ENCODE measurements at regions not wholly inside any gene's neighbourhood (a gene's known extent, or its start where the extent isn't known, plus 50 kb on each side); places are given as distances from the start of the nearest gene placed in this dataset.

- DNase-seq (ENCODE audit: low read depth): peak; percentile 56
- TF ChIP-seq, protein P1, sequence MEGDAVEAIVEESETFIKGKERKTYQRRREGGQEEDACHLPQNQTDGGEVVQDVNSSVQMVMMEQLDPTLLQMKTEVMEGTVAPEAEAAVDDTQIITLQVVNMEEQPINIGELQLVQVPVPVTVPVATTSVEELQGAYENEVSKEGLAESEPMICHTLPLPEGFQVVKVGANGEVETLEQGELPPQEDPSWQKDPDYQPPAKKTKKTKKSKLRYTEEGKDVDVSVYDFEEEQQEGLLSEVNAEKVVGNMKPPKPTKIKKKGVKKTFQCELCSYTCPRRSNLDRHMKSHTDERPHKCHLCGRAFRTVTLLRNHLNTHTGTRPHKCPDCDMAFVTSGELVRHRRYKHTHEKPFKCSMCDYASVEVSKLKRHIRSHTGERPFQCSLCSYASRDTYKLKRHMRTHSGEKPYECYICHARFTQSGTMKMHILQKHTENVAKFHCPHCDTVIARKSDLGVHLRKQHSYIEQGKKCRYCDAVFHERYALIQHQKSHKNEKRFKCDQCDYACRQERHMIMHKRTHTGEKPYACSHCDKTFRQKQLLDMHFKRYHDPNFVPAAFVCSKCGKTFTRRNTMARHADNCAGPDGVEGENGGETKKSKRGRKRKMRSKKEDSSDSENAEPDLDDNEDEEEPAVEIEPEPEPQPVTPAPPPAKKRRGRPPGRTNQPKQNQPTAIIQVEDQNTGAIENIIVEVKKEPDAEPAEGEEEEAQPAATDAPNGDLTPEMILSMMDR (IDR thresholded peaks at IDR 0.05; ENCODE audit: insufficient read depth, low read depth, low read length, missing control alignments): no peak
- H3K4me3 ChIP-seq (ENCODE audit: low read length): no peak overlapping the region
Measured at GRCh38 chr17:71724339-71724738, 396.5 kb upstream of the SOX9 start.

DNA sequence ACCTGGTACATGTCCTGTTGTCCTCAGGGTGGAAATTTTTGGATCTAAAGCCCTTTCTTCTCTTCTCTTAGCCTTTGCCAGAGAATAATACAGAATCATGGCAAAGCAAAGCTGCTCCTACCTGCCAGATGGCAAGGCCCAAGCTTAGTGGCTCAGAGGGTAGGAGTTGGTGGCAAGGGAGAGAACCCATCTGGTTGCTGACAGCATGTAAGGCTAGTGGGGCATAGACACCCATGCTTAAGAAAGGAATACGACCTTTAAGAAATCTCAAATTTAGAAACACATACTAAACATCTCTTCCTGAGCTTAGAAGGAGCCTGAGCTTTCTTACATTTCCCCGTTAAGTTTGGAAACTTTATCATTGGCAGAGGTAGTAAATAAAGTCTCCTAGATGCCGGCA, 395.0 kb upstream of the SOX9 start:
- TF ChIP-seq, protein P1 (IDR thresholded peaks at IDR 0.05; ENCODE audit: insufficient read depth, low read depth, low read length, missing control alignments): no peak
- DNase-seq (ENCODE audit: low read depth): no peak
- H3K4me3 ChIP-seq (ENCODE audit: low read length): no peak overlapping the region

DNA sequence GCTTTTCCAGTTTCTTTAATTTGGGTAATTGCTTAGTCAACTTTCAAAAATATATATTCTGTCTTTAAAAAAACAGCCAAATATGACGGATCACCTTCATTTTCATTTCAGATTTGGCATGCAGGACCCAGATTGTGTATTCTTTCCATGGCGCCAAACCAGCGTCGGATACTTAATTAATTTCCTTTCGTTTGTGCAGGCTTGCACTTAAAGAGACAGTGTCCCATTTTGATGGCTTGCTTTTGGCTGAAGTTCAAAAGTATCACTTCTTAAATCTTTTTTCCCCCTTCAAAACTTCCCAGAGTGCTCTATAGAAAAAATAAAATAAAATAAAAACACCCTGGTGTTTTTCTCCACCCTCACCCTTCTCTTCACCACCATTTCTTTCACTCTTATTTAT, 394.5 kb upstream of the SOX9 start:
- H3K4me3 ChIP-seq (ENCODE audit: low read length): no peak overlapping the region
- no peak for DNase-seq (ENCODE audit: low read depth)
- TF ChIP-seq, protein P1 (IDR thresholded peaks at IDR 0.05; ENCODE audit: insufficient read depth, low read depth, low read length, missing control alignments): no peak

DNA sequence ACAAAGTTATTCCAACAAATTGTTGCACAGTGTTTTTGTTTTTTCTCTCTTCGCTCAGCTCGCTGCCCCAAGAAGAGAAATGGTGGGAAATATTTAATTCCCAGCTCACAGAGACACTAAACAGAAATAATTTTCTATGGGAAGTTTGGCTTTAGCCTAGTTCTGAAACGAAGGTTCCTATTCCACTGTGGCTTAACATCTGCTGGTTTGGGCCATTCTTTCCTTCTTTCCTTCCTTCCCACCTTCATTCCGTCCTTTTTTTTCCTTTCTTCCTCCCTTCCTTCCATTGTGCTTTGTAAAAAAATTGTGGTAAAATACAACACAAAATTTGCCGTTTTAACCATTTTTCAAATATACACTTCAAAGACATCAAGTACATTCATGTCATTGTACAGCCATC, 393.5 kb upstream of the SOX9 start:
- TF ChIP-seq, protein P1 (IDR thresholded peaks at IDR 0.05; ENCODE audit: insufficient read depth, low read depth, low read length, missing control alignments): no peak
- no peak overlapping the region for H3K4me3 ChIP-seq (ENCODE audit: low read length)
- DNase-seq (ENCODE audit: low read depth): no peak

- no peak overlapping the region for H3K4me3 ChIP-seq (ENCODE audit: low read length)
- no peak for DNase-seq (ENCODE audit: low read depth)
- TF ChIP-seq, protein P1 (IDR thresholded peaks at IDR 0.05; ENCODE audit: insufficient read depth, low read depth, low read length, missing control alignments): no peak
Measured at GRCh38 chr17:71727723-71728122, 393.1 kb upstream of the SOX9 start.

DNA sequence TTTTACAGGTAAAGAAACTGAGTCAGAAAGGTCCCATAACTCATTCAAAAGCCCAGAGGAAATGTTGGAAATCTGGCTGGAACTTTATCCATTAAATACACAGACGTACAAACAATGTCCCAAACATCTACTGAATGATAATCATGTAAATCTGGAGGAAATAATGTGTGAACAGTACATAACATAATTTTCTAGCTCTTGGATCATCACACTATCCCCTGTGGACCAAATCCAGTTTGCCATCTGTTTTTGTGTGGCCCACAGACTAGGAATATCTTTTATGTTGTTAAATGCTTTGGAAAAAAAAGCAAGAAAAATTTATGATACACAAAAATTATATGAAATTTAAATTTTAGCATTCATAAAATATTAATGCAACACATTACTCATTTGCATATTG, 389.9 kb upstream of the SOX9 start:
- DNase-seq (ENCODE audit: low read depth): no peak
- TF ChIP-seq, protein P1 (IDR thresholded peaks at IDR 0.05; ENCODE audit: insufficient read depth, low read depth, low read length, missing control alignments): no peak
- no peak overlapping the region for H3K4me3 ChIP-seq (ENCODE audit: low read length)

DNA sequence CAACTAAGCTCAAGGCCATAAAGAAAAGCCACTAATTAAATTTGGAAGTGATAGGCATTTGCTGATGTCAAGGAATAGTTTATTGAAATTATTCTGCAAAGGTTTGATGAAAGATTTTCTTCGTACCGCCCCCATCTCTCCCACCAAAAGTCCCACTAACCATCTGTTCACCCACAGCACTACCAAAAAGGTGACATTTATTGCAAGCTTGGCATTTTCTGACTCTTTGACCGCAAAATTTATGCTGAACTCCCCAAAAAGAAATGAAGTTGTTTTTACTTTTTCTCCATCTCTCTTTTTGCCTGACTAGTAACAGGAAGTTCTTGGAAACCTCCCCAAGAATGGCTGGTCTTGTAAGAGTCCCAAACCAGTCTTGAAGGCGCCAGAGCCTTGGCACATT, 384.9 kb upstream of the SOX9 start:
- DNase-seq (ENCODE audit: low read depth): no peak
- H3K4me3 ChIP-seq (ENCODE audit: low read length): no peak overlapping the region
- TF ChIP-seq, protein P1 (IDR thresholded peaks at IDR 0.05; ENCODE audit: insufficient read depth, low read depth, low read length, missing control alignments): no peak
